ENCODE measurements at regions not wholly inside any gene's neighbourhood (a gene's known extent, or its start where the extent isn't known, plus 50 kb on each side); places are given as distances from the start of the nearest gene placed in this dataset.

GRCh38 chr2:18238209-18238608 lies 322.2 kb downstream of the RDH14 start:
- Mint-ChIP-seq H3K27ac (no peak overlapping the region), H3K9me3 (no peaks in the 10 kb centered on the region), H3K4me1 (no peaks in the 10 kb centered on the region), H3K36me3 (no peaks in the 10 kb centered on the region), H3K4me3 (no peak overlapping the region), H3K27me3 (no peaks in the 10 kb centered on the region)
- CTCF ChIA-PET = no interaction called here
- no peak for DNase-seq

GRCh38 chr2:18237298-18237697 lies 323.2 kb downstream of the RDH14 start:
- H3K4me1 Mint-ChIP-seq = no peaks in the 10 kb centered on the region
- no peak for DNase-seq
- CTCF ChIA-PET = no interaction called here
- no peak overlapping the region for H3K4me3 Mint-ChIP-seq
- H3K9me3 Mint-ChIP-seq = no peaks in the 10 kb centered on the region
- H3K36me3 Mint-ChIP-seq = no peaks in the 10 kb centered on the region
- no peak overlapping the region for H3K27ac Mint-ChIP-seq
- no peaks in the 10 kb centered on the region for H3K27me3 Mint-ChIP-seq

- no peaks in the 10 kb centered on the region for H3K9me3 Mint-ChIP-seq
- no peak for DNase-seq
- no peaks in the 10 kb centered on the region for H3K4me1 Mint-ChIP-seq
- H3K27ac Mint-ChIP-seq = no peak overlapping the region
- H3K36me3 Mint-ChIP-seq = no peaks in the 10 kb centered on the region
- no peaks in the 10 kb centered on the region for H3K27me3 Mint-ChIP-seq
- H3K4me3 Mint-ChIP-seq = no peak overlapping the region
- CTCF ChIA-PET = no interaction called here
Observed at GRCh38 chr2:18232731-18233438, 327.6 kb downstream of the RDH14 start.

- H3K27me3 Mint-ChIP-seq = no peaks in the 10 kb centered on the region
- no peak for DNase-seq
- H3K36me3 Mint-ChIP-seq = no peaks in the 10 kb centered on the region
- CTCF ChIA-PET = no interaction called here
- H3K4me1 Mint-ChIP-seq = no peaks in the 10 kb centered on the region
- no peak overlapping the region for H3K27ac Mint-ChIP-seq
- no peak overlapping the region for H3K4me3 Mint-ChIP-seq
- no peaks in the 10 kb centered on the region for H3K9me3 Mint-ChIP-seq
Observed at GRCh38 chr2:18230668-18231067, 329.8 kb downstream of the RDH14 start.

- CTCF ChIA-PET = no interaction called here
- no peak for DNase-seq
- H3K9me3 Mint-ChIP-seq = no peaks in the 10 kb centered on the region
Observed at GRCh38 chr2:18219676-18220075, 340.8 kb downstream of the RDH14 start.

GRCh38 chr2:18218160-18218933 lies 339.9 kb downstream of the KCNS3 start:
- H3K4me1 Mint-ChIP-seq = no peaks in the 10 kb centered on the region
- CTCF ChIA-PET = no interaction called here
- no peak for DNase-seq
- H3K27me3 Mint-ChIP-seq = no peaks in the 10 kb centered on the region
- H3K27ac Mint-ChIP-seq = no peak overlapping the region
- H3K36me3 Mint-ChIP-seq = no peaks in the 10 kb centered on the region
- no peaks in the 10 kb centered on the region for H3K9me3 Mint-ChIP-seq
- no peak overlapping the region for H3K4me3 Mint-ChIP-seq

More at GRCh38 chr2:18219676-18220075, 340.8 kb downstream of the RDH14 start:
- H3K4me3 Mint-ChIP-seq = no peak overlapping the region
- no peaks in the 10 kb centered on the region for H3K4me1 Mint-ChIP-seq
- H3K27ac Mint-ChIP-seq = no peak overlapping the region
- H3K36me3 Mint-ChIP-seq = no peaks in the 10 kb centered on the region
- H3K27me3 Mint-ChIP-seq = no peaks in the 10 kb centered on the region

- Mint-ChIP-seq H3K4me3 (no peak overlapping the region), H3K36me3 (no peaks in the 10 kb centered on the region), H3K27ac (no peak overlapping the region), H3K9me3 (no peaks in the 10 kb centered on the region), H3K27me3 (no peaks in the 10 kb centered on the region), H3K4me1 (no peaks in the 10 kb centered on the region)
- CTCF ChIA-PET = no interaction called here
- no peak for DNase-seq
Observed at GRCh38 chr2:18214936-18215335, 336.5 kb downstream of the KCNS3 start.

- CTCF ChIA-PET = no interaction called here
- Mint-ChIP-seq H3K9me3 (no peaks in the 10 kb centered on the region), H3K27ac (no peak overlapping the region), H3K27me3 (no peaks in the 10 kb centered on the region), H3K36me3 (no peaks in the 10 kb centered on the region), H3K4me3 (no peak overlapping the region), H3K4me1 (no peaks in the 10 kb centered on the region)
- DNase-seq = no peak
Observed at GRCh38 chr2:18213986-18214385, 335.5 kb downstream of the KCNS3 start.

- Mint-ChIP-seq H3K27ac (no peak overlapping the region), H3K36me3 (no peaks in the 10 kb centered on the region), H3K9me3 (no peaks in the 10 kb centered on the region), H3K4me1 (no peaks in the 10 kb centered on the region), H3K27me3 (no peaks in the 10 kb centered on the region), H3K4me3 (no peak overlapping the region)
- no peak for DNase-seq
- CTCF ChIA-PET = no interaction called here
Observed at GRCh38 chr2:18209934-18210639, 331.6 kb downstream of the KCNS3 start.

- Mint-ChIP-seq H3K4me3 (no peak overlapping the region), H3K27me3 (no peaks in the 10 kb centered on the region), H3K4me1 (no peaks in the 10 kb centered on the region), H3K36me3 (no peaks in the 10 kb centered on the region), H3K9me3 (no peaks in the 10 kb centered on the region), H3K27ac (no peak overlapping the region)
- no peak for DNase-seq
- CTCF ChIA-PET = no interaction called here
Observed at GRCh38 chr2:18208956-18209355, 330.5 kb downstream of the KCNS3 start.

GRCh38 chr2:18200771-18201170 lies 322.3 kb downstream of the KCNS3 start:
- Mint-ChIP-seq H3K4me1 (no peaks in the 10 kb centered on the region), H3K4me3 (no peak overlapping the region), H3K27ac (no peak overlapping the region), H3K27me3 (no peaks in the 10 kb centered on the region), H3K9me3 (no peaks in the 10 kb centered on the region), H3K36me3 (no peaks in the 10 kb centered on the region)
- CTCF ChIA-PET = no interaction called here
- no peak for DNase-seq

- CTCF ChIA-PET = no interaction called here
- Mint-ChIP-seq H3K36me3 (no peaks in the 10 kb centered on the region), H3K4me1 (no peaks in the 10 kb centered on the region)
Observed at GRCh38 chr2:18198677-18199076, 320.2 kb downstream of the KCNS3 start.

GRCh38 chr2:18194161-18194560 lies 315.7 kb downstream of the KCNS3 start:
- Mint-ChIP-seq H3K4me1 (no peaks in the 10 kb centered on the region), H3K36me3 (no peaks in the 10 kb centered on the region), H3K27me3 (no peaks in the 10 kb centered on the region), H3K9me3 (no peaks in the 10 kb centered on the region), H3K4me3 (no peak overlapping the region), H3K27ac (no peak overlapping the region)
- CTCF ChIA-PET = no interaction called here
- DNase-seq = no peak

More at GRCh38 chr2:18198677-18199076, 320.2 kb downstream of the KCNS3 start:
- H3K27ac Mint-ChIP-seq = no peak overlapping the region
- no peak overlapping the region for H3K4me3 Mint-ChIP-seq
- no peak for DNase-seq
- H3K9me3 Mint-ChIP-seq = no peaks in the 10 kb centered on the region
- H3K27me3 Mint-ChIP-seq = no peaks in the 10 kb centered on the region

- H3K4me1 Mint-ChIP-seq = no peaks in the 10 kb centered on the region
- no peaks in the 10 kb centered on the region for H3K9me3 Mint-ChIP-seq
- CTCF ChIA-PET = no interaction called here
- H3K36me3 Mint-ChIP-seq = no peaks in the 10 kb centered on the region
- H3K27me3 Mint-ChIP-seq = no peaks in the 10 kb centered on the region
- no peak for DNase-seq
- no peak overlapping the region for H3K4me3 Mint-ChIP-seq
- no peak overlapping the region for H3K27ac Mint-ChIP-seq
Observed at GRCh38 chr2:18186816-18187613, 308.5 kb downstream of the KCNS3 start.
